Tibial nerve (tissue), 3 donors: ENCODE measurements at regions not wholly inside any gene's neighbourhood (a gene's known extent, or its start where the extent isn't known, plus 50 kb on each side); places are given as distances from the start of the nearest gene placed in this dataset.

Experiments
- POLR2A ChIP-seq, 2 donors: fragments of 450-650 bp; IDR thresholded peaks; one replicate each; pipeline ENCODE4 v1.6.1; 2017; ENCODE audit warnings: antibody characterized with exemption in 2 of 2, mild to moderate bottlenecking in 2 of 2, moderate library complexity in 2 of 2
- TF ChIP-seq, protein P1 (sequence below), 5 experiments: fragments of 200-600 bp in 3 of 5; fragments of 450-650 bp in 2 of 5; sonication (generic) in 3 of 5; IDR thresholded peaks; one replicate each; pipeline ENCODE4 v1.5.1; 2016 to 2019; ENCODE audit warnings: antibody characterized with exemption in 5 of 5, mild to moderate bottlenecking in 3 of 5, moderate library complexity in 2 of 5

DNA sequence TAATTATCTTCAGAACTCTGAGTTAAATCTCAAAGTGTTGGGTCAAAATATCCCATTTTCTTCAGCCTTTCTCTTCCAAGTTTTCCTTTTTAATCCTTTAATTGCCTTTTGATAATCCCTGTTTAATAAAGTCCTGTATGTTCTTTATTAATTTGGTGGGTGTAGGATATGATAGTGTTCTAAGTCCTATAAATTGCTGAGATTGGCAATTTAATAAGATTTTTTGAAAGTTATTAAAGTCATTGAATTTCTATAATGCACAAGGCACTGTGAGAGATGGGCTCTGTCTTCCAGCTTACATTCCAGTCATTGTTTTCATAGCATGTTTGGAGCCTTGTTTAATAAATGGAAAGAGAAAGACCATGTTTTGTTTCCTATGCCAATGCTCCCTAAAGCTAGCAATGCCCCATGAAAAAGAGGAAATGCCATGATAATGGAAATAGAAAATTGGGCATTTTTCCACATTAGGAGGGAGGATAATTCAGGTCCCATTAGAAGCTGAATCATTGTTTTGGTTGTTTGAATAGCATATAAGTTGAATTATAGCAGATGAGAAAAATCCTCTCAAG lies 404.8 kb downstream of the CD109 start:
- TF ChIP-seq, protein P1, sequence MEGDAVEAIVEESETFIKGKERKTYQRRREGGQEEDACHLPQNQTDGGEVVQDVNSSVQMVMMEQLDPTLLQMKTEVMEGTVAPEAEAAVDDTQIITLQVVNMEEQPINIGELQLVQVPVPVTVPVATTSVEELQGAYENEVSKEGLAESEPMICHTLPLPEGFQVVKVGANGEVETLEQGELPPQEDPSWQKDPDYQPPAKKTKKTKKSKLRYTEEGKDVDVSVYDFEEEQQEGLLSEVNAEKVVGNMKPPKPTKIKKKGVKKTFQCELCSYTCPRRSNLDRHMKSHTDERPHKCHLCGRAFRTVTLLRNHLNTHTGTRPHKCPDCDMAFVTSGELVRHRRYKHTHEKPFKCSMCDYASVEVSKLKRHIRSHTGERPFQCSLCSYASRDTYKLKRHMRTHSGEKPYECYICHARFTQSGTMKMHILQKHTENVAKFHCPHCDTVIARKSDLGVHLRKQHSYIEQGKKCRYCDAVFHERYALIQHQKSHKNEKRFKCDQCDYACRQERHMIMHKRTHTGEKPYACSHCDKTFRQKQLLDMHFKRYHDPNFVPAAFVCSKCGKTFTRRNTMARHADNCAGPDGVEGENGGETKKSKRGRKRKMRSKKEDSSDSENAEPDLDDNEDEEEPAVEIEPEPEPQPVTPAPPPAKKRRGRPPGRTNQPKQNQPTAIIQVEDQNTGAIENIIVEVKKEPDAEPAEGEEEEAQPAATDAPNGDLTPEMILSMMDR (IDR thresholded peaks at IDR 0.05), result no peak
- TF ChIP-seq POLR2A (IDR thresholded peaks at IDR 0.05), result no peak
